HUDEP-2 (cell line): ENCODE measurements at regions not wholly inside any gene's neighbourhood (a gene's known extent, or its start where the extent isn't known, plus 50 kb on each side); places are given as distances from the start of the nearest gene placed in this dataset.

Source experiments
- DNase-seq, 76 experiments: peaks; one replicate each; lab custom pipeline; 2025; ENCODE audit not compliant: unreplicated experiment in 76 of 76; lab: John Stamatoyannopoulos, UW

DNA sequence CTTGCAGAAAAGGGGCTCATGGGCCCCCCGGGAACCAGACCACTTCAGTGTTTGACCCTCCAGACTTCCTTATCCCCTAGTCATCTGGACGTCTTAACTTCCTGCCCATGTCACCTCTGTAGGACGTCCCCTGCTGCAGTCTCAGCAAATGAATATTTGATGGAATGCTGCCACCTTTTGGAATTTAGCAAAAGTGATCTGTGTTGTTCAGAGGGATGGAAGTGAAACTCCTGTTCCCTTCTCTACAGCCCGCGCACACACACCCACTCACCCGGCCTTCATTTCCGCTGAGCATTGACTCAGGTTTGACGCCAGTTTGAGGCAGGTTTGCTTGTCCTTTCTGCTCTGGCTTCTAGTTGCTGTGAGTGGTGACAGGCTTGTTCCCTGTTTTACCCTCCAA lies 507.2 kb upstream of the EEF2KMT start:
- DNase-seq: peak in 3 of 76 experiments; percentile 6 to 26 (median 13)

DNA sequence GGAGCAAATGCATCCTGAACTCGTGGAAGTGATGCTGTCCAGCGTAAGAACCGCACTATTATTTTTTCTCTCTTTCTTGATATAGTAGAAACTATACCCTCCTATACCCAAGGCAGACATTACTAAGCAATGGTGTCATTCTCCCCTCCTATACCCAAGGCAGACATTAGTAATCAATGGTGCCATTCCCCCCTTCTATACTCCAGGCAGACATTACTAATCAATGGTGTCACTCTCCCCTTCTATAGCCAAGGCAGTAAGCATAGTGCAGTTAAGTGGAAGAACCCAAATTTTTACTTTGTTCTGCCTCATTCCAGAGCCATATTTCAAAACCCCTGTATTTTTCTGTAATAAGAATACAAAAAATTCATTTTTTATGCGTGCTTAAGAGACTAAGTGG lies 506.2 kb upstream of the EEF2KMT start:
- DNase-seq: no peak

DNA sequence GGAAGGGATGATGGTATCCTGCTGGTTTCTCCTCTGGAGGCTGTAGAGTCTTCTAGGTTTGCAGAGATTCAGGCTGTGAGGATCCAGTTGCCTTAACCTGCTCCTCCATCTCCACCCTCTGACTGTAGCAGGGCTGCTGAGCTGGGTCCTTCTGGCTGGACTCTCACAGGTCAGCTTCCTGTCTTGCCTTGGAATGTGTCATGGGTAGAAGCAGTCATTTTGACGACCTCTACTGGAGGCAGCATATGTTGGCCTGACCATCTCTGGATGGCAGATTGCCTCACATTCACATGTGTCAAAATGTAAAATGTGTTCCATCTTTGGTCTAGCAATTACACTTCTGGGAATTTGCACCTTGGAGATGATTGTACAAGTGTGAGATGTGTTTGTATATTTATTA lies 504.4 kb upstream of the EEF2KMT start:
- no peak for DNase-seq

DNA sequence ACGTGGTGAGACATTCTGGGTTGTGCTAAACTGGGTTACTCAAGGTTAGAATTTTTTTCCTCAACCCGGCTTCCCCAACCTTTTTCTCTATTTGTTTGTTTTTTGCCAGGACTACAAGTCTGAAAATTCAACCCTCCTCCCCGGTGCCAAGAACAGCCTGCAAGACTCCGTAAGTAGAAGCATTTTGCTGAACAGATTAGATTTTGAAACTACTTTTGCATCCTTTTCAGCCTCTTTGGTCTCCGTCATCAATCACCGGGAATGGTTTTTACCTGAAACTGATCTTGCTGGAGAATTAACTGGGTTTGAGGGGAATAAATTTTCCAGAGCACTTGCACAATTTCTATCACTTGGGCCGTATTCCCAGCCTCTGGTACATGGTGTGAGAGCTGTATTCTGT lies 501.2 kb upstream of the EEF2KMT start:
- no peak for DNase-seq

DNA sequence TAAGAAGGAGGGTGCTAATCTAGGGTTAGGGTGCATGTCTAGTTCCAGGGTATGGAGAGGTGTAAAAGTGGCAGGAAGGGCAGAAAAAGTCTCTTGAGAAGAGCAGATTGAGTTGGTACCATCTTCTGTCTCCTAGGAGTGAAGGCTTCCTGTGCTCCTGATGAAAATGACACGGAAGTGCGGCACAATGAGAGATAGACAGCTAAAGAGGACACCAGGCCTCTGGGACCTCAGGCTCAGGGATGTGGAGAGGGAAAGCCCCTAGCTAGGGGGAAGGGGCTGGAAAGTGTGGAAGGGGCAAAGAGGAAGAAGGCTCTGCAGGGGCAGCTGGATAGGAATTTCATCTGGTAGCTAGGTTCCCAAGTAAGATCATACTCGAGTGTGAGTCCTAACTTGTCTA lies 498.3 kb upstream of the EEF2KMT start:
- DNase-seq: no peak

DNA sequence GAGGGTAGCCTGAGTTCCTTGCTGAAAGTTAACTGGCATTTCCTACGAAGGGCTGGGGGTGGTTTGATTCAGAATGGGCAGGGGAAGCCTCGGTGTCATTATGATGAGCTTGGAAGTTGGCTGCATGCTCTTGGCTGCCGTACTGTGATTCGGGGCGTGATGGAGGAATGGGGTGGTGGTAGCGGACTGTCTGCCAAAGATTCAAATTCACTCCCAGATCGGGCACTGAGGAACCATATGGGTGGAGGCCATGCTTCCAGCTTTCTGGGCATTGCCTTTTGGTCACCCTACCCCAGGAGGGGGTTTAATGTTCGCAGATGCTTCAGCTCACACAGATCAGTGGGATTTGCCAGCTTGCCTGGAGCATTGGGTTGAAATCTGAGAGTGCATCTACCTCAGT lies 492.8 kb upstream of the EEF2KMT start:
- no peak for DNase-seq

DNA sequence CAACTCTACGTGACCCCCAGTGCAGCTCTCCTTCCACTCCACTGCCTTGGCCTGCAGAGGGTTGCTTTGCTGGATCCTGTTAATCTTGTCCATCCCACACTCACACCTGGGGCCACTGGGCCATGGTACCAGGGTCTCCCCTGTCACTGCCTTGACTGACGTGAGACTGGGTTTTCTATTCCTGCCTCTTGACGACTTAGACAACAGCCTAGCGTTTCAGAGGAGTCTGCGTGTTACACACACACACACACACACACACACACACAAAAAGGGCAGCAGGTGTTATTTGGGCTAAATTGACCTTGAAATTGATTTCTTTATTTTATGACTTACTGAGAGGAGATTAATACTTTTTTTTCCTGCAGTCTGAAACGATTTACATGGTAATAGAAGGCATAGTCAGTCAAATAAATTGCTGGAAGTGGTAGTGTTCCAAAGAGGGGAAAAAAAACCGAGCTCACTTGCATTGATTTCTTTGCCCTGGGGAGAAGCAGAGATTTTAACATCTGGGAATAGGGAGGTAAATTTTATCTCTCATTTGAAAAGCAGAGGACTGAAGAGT lies 492.3 kb upstream of the EEF2KMT start:
- no peak for DNase-seq

DNA sequence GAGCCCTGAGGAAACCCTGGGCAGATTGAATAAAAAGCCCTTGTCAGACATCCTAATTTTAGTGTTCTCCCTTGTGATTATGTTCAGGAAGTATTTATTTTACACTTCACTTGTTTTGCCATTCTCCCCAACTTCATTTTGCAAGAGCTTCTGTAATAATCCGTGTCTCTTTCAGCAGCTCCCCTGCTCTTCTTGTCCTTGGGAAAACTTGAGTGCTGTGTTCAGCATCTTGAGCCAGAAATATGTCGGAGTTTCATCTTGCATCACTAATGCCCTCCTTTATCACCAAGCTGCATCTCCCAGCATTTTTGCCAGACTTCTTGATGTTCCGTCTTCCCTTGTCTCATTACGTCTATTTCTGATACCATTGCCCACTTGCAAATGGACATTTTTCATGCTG lies 486.5 kb upstream of the EEF2KMT start:
- no peak for DNase-seq

DNA sequence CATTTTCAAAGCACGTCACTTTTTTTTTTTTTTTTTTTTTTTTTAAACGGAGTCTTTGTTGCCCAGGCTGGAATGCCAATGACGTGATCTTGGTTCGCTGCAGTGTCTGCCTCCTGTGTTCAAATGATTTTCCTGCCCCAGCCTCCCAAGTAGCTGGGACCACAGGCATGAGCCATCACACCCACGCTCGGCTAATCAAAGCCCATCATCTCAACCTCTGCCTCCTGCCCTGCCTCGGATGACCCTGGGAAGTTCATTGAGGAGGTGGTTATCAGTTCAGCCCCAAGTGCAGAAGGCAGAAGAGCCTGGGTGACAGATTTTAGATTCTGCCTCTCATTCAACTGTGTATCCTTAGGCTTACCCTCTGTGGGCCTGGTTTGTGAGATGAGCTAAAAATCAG lies 484.9 kb upstream of the EEF2KMT start:
- peak in 3 of 76 experiments; percentile 8 to 11 (median 9) for DNase-seq

DNA sequence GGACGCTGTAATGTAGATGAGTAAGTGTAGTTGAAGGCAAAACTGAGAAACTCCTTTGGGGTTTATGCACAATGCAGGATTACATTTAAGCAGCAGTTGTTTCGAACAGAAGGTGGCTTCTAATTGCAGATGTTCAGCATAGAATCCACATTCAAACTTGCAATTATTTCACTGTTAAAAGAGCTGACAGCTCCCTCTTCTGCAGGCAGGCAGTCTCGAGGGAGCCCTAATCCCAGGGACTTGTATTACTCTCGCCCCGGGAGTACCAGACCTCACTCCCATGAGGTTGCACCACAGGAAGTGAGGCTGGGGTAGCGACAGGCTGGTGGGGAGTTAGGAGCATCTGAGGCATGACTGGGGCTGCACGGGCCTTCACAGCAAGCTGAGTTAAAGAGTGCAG lies 484.3 kb upstream of the EEF2KMT start:
- no peak for DNase-seq

DNA sequence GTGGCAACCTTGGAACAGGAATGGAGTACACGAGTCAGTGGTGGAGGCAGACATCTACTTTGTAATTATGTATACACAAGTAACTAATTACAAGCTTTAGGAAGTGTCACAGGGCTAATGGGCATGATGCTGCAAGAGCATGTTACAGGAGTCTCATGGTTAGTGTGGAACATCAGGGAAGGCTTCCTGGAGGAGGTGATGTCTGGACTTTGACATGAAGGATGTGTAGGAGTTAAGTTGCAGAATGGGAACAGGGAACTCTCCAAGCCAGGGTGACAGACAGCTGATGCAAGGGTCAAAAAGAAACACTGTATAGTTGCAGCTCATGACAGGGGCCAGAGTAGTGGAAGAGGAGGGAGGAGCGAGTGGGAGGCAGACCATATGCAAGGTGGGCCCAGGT lies 483.8 kb upstream of the EEF2KMT start:
- no peak for DNase-seq

DNA sequence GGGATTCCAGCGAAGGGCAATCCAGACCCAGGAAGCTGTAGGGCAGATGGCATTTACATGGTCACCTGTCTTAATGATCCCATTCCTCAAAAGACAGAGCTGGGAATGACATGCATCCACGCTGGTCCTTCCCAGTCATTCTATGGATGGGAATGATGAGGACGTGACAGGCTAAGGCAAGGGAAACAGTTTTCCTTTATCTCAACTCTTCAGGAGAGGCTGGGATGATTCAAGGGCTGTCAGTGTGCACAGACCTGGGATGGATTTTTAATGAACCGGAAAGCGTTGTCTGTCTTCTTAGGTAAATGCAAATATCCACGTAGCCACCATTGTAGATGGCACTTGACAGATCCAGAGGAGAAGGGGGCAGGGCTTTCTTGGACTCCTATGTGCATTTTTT lies 483.2 kb upstream of the EEF2KMT start:
- DNase-seq: no peak

DNA sequence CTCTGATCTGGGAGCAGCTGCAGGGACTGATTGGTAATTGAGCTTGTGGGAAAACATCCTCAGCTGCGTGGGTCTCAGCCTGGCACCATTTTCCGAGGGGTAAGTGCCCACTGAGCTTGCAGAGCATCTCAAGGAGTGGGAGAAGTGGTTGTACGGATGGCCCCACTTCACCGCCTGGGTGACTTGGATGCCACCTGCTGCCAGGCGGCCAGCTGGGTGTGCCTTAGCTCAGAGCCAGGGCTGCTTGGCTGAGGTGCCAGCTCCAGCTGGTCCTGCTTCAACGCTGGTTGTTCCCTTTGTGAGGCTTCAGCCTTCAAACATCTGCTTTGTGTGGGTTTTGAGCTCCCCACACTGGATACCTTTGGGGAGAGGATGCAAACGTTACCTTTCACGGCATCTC lies 482.7 kb upstream of the EEF2KMT start:
- no peak for DNase-seq

DNA sequence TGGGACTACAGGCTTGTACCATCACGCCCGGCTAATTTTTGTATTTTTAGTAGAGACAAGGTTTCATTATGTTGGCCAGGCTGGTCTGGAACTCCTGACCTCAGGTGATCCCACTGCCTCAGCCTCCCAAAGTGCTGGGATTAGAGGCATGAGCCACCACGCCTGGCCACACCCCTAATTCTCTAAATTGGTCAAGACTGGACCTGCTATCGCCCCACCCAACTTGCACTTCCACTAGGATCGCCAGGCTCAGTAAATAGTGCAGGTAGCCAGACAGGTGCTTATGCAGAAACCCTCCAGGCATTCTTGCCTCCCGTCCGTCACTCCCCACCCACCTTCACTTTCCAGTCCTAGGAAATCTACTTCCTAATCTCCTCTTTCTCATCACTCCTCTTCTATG lies 481.4 kb upstream of the EEF2KMT start:
- no peak for DNase-seq

DNA sequence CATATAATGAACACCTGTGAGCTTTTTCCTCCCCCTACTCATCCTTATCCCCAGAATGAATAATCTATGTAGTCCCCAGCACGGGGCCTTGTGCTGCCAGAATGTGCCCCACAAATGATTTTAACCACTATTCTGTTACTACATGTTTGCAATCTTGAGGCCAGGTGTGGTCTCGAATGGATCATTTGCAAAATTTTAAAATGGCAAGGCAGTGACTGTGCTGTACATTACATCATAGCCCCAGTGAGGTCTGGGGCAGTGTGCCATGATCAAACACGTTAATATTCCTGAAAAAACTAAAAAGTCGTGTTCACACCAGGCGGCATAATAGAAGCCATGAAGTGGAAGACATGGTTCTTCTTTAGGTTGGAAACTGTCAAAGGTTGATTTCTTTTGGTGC lies 479.9 kb upstream of the EEF2KMT start:
- DNase-seq: no peak

DNA sequence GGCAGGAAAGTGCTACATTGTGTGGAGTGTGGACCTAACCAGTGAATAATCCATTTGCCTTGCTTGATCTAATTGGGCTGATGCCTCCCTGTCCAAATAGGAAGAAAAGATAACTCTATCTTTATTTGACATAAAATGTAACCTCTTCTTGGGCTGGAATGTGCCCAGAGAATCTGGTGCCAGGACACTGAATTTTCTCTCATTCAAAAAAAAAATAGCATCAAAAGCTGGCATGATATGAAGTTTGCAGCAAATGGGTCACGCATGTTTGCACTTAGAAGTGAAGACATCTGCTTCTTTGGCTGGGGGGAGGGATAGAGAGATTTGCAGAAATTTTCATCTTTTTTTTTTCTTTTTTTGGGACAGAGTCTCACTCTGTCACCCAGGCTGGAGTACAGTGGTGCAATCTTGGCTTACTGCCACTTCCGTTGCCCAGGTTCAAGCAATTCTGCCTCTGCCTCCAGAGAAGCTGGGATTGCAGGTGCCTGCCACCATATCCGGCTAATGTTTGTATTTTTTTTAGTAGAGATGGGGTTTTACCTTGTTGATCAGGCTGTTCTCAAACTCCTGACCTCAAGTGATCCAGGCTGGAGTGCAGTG lies 478.2 kb upstream of the EEF2KMT start:
- no peak for DNase-seq

DNA sequence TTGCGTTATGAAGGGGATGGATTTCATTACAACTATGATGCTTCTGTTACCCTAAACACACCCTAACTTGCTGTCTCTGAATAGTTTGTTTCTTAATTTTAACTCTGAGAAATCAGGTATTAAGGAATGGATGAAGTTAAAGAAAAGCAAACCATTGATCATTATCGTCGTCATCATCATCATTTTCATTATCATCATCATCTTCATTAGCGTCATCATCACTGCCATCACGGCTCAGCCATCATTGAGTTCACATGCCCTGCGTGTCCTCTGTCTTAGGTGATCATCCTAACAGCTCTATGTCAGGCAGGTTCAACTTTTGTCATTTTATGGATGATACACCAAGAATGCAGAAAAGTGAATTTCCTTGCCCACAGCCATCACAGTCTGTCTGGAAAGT lies 477.5 kb upstream of the EEF2KMT start:
- DNase-seq: no peak

DNA sequence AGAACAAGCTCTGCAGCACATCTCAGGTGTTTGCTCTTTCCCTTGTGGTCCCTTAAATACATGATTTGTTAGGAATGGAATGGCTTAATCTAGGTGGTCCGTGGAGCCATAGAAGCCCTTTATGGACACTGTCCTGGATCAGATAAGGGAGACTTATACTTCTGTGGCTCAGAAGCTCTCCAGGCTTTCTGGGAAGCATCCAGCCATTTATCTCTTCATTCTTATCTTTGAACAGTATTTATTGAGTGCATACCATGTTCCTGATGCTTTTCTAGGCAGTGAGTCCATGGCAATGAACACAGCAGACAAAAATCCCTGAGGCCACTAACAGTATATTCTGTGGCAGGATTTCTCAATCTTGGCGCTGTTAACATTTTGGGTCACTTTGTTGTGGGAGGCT lies 474.5 kb upstream of the EEF2KMT start:
- no peak for DNase-seq

DNA sequence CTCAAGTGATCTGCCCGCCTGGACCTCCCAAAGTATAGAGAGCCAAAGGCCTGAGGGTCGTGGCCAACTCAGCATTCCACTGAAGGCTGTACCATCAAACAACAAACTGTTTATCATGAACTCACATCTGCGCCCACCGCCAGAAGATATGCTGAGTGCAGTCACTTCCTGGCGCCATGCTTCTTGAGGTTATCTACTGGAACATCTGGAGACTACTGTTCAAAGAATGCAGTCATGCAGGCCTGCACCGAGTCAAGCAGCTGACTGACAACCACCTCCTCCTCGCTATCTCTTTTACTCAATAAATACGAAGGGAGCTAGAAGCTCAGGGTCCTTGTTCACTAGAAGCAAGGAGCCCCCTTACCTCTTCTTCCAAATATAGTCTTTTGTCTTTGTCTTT lies 473.9 kb upstream of the EEF2KMT start:
- peak in 5 of 76 experiments; percentile 6 to 27 (median 19) for DNase-seq

DNA sequence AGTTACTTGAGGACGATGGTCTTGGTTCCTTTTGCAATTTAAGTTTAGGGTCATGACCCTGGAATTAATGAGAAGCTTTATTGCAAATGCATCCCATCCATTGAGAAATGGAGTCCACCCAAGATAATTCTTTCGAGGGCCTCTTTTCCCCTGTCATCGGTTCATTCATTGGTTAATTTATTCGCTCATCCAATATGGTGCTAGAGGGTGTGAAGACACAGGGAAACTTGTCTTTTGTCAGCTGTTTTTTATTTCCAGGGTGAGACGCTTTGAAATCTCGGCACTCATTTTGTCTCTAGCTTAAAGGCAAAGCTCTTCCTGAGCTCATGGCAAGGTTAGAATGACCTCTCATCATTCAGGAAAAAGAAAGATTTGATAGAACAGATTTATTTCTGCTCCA lies 464.2 kb upstream of the EEF2KMT start:
- no peak for DNase-seq

DNA sequence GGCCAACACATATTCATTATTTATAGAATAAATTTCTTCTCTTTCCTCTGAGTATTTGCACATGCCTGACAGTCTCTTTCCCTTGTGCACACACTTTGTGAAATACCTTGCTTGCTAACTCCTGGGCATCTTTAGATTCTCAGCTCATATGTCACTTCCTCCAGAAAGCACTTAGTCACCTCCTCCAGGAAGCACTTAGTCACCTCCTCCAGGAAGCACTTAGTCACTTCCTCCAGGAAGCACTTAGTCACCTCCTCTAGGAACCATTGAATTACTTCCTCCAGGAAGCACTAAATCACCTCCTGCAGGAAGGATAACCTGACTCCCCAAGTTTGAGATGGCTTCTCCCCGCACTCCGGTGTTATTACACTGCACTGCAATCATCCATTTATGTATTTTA lies 462.5 kb upstream of the EEF2KMT start:
- no peak for DNase-seq

DNA sequence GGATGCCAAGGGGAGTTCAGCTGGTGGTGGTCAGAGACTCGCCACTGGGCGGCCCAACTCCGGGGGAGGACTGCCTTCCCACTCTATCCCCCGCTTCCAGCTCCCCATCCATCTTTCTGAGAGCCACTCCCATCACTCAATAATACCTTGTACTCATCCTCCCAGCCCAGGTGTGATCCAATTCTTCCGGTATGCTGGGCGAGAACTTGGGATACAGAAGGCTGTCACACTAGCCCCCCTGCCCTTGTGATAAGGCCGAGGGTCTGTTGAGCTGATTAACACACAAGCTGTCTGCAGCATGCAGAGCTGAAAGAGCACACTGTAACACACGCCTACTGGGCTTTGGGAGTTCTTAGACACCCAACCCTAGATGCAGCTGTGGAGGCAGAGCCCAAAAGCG lies 460.4 kb upstream of the EEF2KMT start:
- DNase-seq: no peak

DNA sequence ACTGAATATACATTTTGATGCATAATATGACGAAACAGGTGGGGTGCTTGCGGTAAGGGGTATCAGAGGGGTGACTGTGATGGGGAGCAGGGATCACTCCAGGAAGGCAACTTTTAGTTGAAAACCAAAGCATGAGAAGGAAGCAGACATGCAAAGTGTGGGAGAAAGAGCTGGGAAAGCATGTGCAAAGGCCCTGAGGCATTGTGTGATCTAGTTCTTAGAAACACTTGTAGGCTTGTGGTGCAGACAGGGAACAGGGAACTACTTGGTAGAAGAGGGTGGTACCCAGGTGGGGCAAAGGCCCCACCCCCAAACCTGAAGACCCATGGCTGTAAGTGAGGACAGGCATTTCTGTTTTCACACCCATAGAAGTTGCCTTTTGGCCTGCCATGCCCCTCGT lies 459.9 kb upstream of the EEF2KMT start:
- DNase-seq: no peak
